RWPE2 (cell line): ENCODE measurements at regions not wholly inside any gene's neighbourhood (a gene's known extent, or its start where the extent isn't known, plus 50 kb on each side); places are given as distances from the start of the nearest gene placed in this dataset.

Experiments used
- ATAC-seq: fragments of 200-7000 bp; cut with Tn5 transposase; 3 replicates; pipeline ENCODE4 v1.9.1; 2021; ENCODE audit warnings: low read depth
- DNase-seq: peaks from one replicate; pipeline ENCODE4 v3.0.0-alpha.2; 2020; ENCODE audit warnings: low spot score
- H3K27ac ChIP-seq: fragments of 450-650 bp; 2 replicates; pipeline ENCODE4 v1.5.1; 2017; ENCODE audit warnings: mild to moderate bottlenecking; ENCODE audit not compliant: poor library complexity, severe bottlenecking
- H3K27me3 ChIP-seq: fragments of 250-450 bp; sonication (Bioruptor Pico); 2 replicates; pipeline ENCODE4 v1.5.1; 2021; ENCODE audit warnings: mild to moderate bottlenecking, moderate library complexity; ENCODE audit not compliant: insufficient read depth, poor library complexity, severe bottlenecking
- H3K36me3 ChIP-seq: fragments of 250-450 bp; sonication (Bioruptor Pico); 2 replicates; pipeline ENCODE4 v1.5.1; 2020; ENCODE audit warnings: low read depth, mild to moderate bottlenecking, moderate library complexity
- H3K4me1 ChIP-seq: fragments of 250-450 bp; sonication (Bioruptor Pico); 2 replicates; pipeline ENCODE4 v1.5.1; 2021; ENCODE audit warnings: mild to moderate bottlenecking, moderate library complexity; ENCODE audit not compliant: insufficient read depth, poor library complexity, severe bottlenecking
- H3K4me3 ChIP-seq: fragments of 250-450 bp; sonication (Bioruptor Pico); 2 replicates; pipeline ENCODE4 v1.5.1; 2021; ENCODE audit warnings: mild to moderate bottlenecking, moderate library complexity; ENCODE audit not compliant: severe bottlenecking
- H3K9me3 ChIP-seq: fragments of 250-450 bp; sonication (Bioruptor Pico); 2 replicates; pipeline ENCODE4 v1.5.1; 2021; ENCODE audit warnings: mild to moderate bottlenecking, moderate library complexity; ENCODE audit not compliant: severe bottlenecking
- CTCF ChIP-seq: fragments of 450-650 bp; IDR thresholded peaks from one replicate; pipeline ENCODE4 v1.5.1; 2017; ENCODE audit warnings: mild to moderate bottlenecking, moderate library complexity; ENCODE audit not compliant: poor library complexity, severe bottlenecking

GRCh38 chr20:40368876-40369275 is 320.2 kb downstream of the MAFB start:
- no peak for ATAC-seq

GRCh38 chr20:40361916-40362315 is 327.1 kb downstream of the MAFB start:
- no peak overlapping the region for H3K4me3 ChIP-seq
- DNase-seq: no peak
- TF ChIP-seq CTCF: peak; percentile 25
- no peaks in the 10 kb centered on the region for H3K9me3 ChIP-seq
- H3K27me3 ChIP-seq: peaks cover 20% of the 10 kb centered on the region
- H3K36me3 ChIP-seq: no peaks in the 10 kb centered on the region
- H3K27ac ChIP-seq: no peak overlapping the region
- no peaks in the 10 kb centered on the region for H3K4me1 ChIP-seq
- no peak for ATAC-seq

More at GRCh38 chr20:40368876-40369275, 320.2 kb downstream of the MAFB start:
- no peak overlapping the region for H3K27ac ChIP-seq
- H3K9me3 ChIP-seq: no peaks in the 10 kb centered on the region
- H3K36me3 ChIP-seq: no peaks in the 10 kb centered on the region
- H3K27me3 ChIP-seq: no peaks in the 10 kb centered on the region
- no peak for TF ChIP-seq CTCF
- DNase-seq: no peak
- no peak overlapping the region for H3K4me3 ChIP-seq
- H3K4me1 ChIP-seq: no peaks in the 10 kb centered on the region

- H3K4me3 ChIP-seq: no peak overlapping the region
- no peaks in the 10 kb centered on the region for H3K4me1 ChIP-seq
- no peaks in the 10 kb centered on the region for H3K9me3 ChIP-seq
- peaks cover 20% of the 10 kb centered on the region for H3K27me3 ChIP-seq
- no peaks in the 10 kb centered on the region for H3K36me3 ChIP-seq
- TF ChIP-seq CTCF: no peak
- ATAC-seq: no peak
- H3K27ac ChIP-seq: no peak overlapping the region
- DNase-seq: no peak
Measured at GRCh38 chr20:40359131-40359912, 329.7 kb downstream of the MAFB start.

GRCh38 chr20:40354880-40355279 is 334.2 kb downstream of the MAFB start:
- H3K9me3 ChIP-seq: no peaks in the 10 kb centered on the region
- H3K4me3 ChIP-seq: no peak overlapping the region
- H3K36me3 ChIP-seq: no peaks in the 10 kb centered on the region
- peaks cover 16% of the 10 kb centered on the region for H3K27me3 ChIP-seq
- no peak overlapping the region for H3K27ac ChIP-seq
- DNase-seq: no peak
- no peak for TF ChIP-seq CTCF
- H3K4me1 ChIP-seq: no peaks in the 10 kb centered on the region
- no peak for ATAC-seq

- ATAC-seq (no peak), DNase-seq (no peak)
- no peak for TF ChIP-seq CTCF
- Histone ChIP-seq H3K27me3 (peaks cover 4% of the 10 kb centered on the region), H3K27ac (no peak overlapping the region), H3K4me3 (no peak overlapping the region), H3K36me3 (no peaks in the 10 kb centered on the region), H3K4me1 (no peaks in the 10 kb centered on the region), H3K9me3 (peaks cover 4% of the 10 kb centered on the region)
Measured at GRCh38 chr20:40343390-40343789, 345.6 kb downstream of the MAFB start.
